HK-2 (cell line): ENCODE measurements at regions not wholly inside any gene's neighbourhood (a gene's known extent, or its start where the extent isn't known, plus 50 kb on each side); places are given as distances from the start of the nearest gene placed in this dataset.
"Not testable (repeated sequence)": the region's sequence is repeated elsewhere in the genome, so short reads cannot be mapped to it uniquely, and the experiment has no call there.

Experiments
- DNase-seq: peaks from one replicate; pipeline ENCODE4 v3.0.0-alpha.2; 2018; ENCODE audit not compliant: unreplicated experiment

- no peak for DNase-seq
Measured at GRCh38 chr13:21228738-21229137, 52.3 kb downstream of the MRPL57 start.

- DNase-seq = no peak
Measured at GRCh38 chr13:21229241-21230024, 53.0 kb downstream of the MRPL57 start.

- DNase-seq = no peak
Measured at GRCh38 chr13:21230516-21230915, 54.1 kb downstream of the MRPL57 start.

- DNase-seq = no peak
Measured at GRCh38 chr13:21231426-21231940, 55.0 kb downstream of the MRPL57 start.

- DNase-seq = no peak
Measured at GRCh38 chr13:21232196-21232595, 55.7 kb downstream of the MRPL57 start.

- no peak for DNase-seq
Measured at GRCh38 chr13:21232599-21232998, 56.1 kb downstream of the MRPL57 start.

- DNase-seq = no peak
Measured at GRCh38 chr13:21233086-21233485, 56.6 kb downstream of the MRPL57 start.

- DNase-seq = no peak
Measured at GRCh38 chr13:21234526-21234925, 58.1 kb downstream of the MRPL57 start.

- no peak for DNase-seq
Measured at GRCh38 chr13:21235174-21235573, 58.7 kb downstream of the MRPL57 start.

GRCh38 chr13:21237081-21237480 lies 60.6 kb downstream of the MRPL57 start:
- DNase-seq = no peak

GRCh38 chr13:21238267-21238666 lies 61.8 kb downstream of the MRPL57 start:
- DNase-seq = no peak

GRCh38 chr13:21240586-21240985 lies 64.1 kb downstream of the MRPL57 start:
- peak; percentile 15 for DNase-seq

GRCh38 chr13:21242236-21242635 lies 65.8 kb downstream of the MRPL57 start:
- no peak for DNase-seq

GRCh38 chr13:21243045-21243897 lies 66.8 kb downstream of the MRPL57 start:
- no peak for DNase-seq

- DNase-seq = not testable (repeated sequence)
Measured at GRCh38 chr13:21243898-21244184, 67.4 kb downstream of the MRPL57 start.

GRCh38 chr13:21246761-21247452 lies 70.4 kb downstream of the MRPL57 start:
- DNase-seq = no peak

GRCh38 chr13:21256351-21256761 lies 79.9 kb downstream of the MRPL57 start:
- DNase-seq = no peak

- DNase-seq = no peak
Measured at GRCh38 chr13:21256891-21257290, 80.4 kb downstream of the MRPL57 start.

- DNase-seq = no peak
Measured at GRCh38 chr13:21259571-21260455, 83.4 kb downstream of the MRPL57 start.

- DNase-seq = not testable (repeated sequence)
Measured at GRCh38 chr13:21260561-21261290, 84.3 kb downstream of the MRPL57 start.
